GM23338 (cell line): ENCODE measurements at regions not wholly inside any gene's neighbourhood (a gene's known extent, or its start where the extent isn't known, plus 50 kb on each side); places are given as distances from the start of the nearest gene placed in this dataset.

Experiments used
- ATAC-seq: fragments of 200-7000 bp; cut with Tn5 transposase; 3 replicates; pipeline ENCODE4 v1.9.1; 2020
- DNase-seq: peaks from one replicate; pipeline ENCODE4 v3.0.0-alpha.2; 2015; ENCODE audit warnings: low spot score
- H2AFZ ChIP-seq: fragments of 200-600 bp; sonication (generic); 2 replicates; pipeline ENCODE4 v1.8.0; 2016; ENCODE audit warnings: antibody characterized with exemption, mild to moderate bottlenecking, moderate library complexity
- H3F3A ChIP-seq: fragments of 200-600 bp; sonication (generic); replicated peaks from 2 replicates; pipeline ENCODE4 v1.8.0; 2017; ENCODE audit warnings: antibody characterized with exemption, mixed run types, low read depth
- H3K27ac ChIP-seq: fragments of 200-600 bp; sonication (generic); 2 replicates; pipeline ENCODE4 v1.6.1; 2016; ENCODE audit warnings: low read depth
- H3K27me3 ChIP-seq: fragments of 200-600 bp; sonication (generic); 2 replicates; pipeline ENCODE4 v1.8.0; 2016; ENCODE audit warnings: mild to moderate bottlenecking, mixed run types, moderate library complexity; ENCODE audit not compliant: insufficient read depth
- H3K36me3 ChIP-seq: fragments of 200-600 bp; sonication (generic); 2 replicates; pipeline ENCODE4 v1.8.0; 2016; ENCODE audit warnings: mild to moderate bottlenecking; ENCODE audit not compliant: insufficient read depth
- H3K4me1 ChIP-seq: fragments of 200-600 bp; sonication (generic); 2 replicates; pipeline ENCODE4 v1.8.0; 2016; ENCODE audit warnings: mild to moderate bottlenecking, moderate library complexity; ENCODE audit not compliant: insufficient read depth
- H3K4me2 ChIP-seq: fragments of 200-600 bp; sonication (generic); 2 replicates; pipeline ENCODE4 v1.7.1; 2017; ENCODE audit warnings: mixed run types
- H3K4me3 ChIP-seq: fragments of 200-600 bp; sonication (generic); 2 replicates; pipeline ENCODE4 v1.6.1; 2016; ENCODE audit warnings: mixed run types
- H3K79me2 ChIP-seq: fragments of 200-600 bp; sonication (generic); replicated peaks from 2 replicates; pipeline ENCODE4 v1.8.0; 2017; ENCODE audit warnings: mild to moderate bottlenecking; ENCODE audit not compliant: insufficient read depth
- H3K9me2 ChIP-seq: fragments of 200-600 bp; sonication (generic); 2 replicates; pipeline ENCODE4 v1.8.0; 2017; ENCODE audit not compliant: insufficient read depth
- H4K20me1 ChIP-seq: fragments of 200-600 bp; sonication (generic); replicated peaks from 2 replicates; pipeline ENCODE4 v1.8.0; 2017; ENCODE audit warnings: mild to moderate bottlenecking; ENCODE audit not compliant: insufficient read depth
- H3K27ac Mint-ChIP-seq: 2 replicates; pipeline ENCODE4 v1.8.0; 2020; ENCODE audit warnings: inconsistent platforms, mild to moderate bottlenecking, moderate library complexity, mixed read lengths
- H3K27me3 Mint-ChIP-seq: 3 replicates; pipeline ENCODE4 v1.8.0; 2022; ENCODE audit warnings: low read depth, mild to moderate bottlenecking, moderate library complexity, mixed read lengths, inconsistent platforms; ENCODE audit not compliant: insufficient read depth, poor library complexity
- H3K36me3 Mint-ChIP-seq: 3 replicates; pipeline ENCODE4 v1.8.0; 2021; ENCODE audit warnings: low read depth, mild to moderate bottlenecking, inconsistent platforms, moderate library complexity, mixed read lengths
- H3K4me1 Mint-ChIP-seq: 3 replicates; pipeline ENCODE4 v1.8.0; 2020; ENCODE audit warnings: mild to moderate bottlenecking, inconsistent platforms, mixed read lengths
- H3K4me3 Mint-ChIP-seq: 3 replicates; pipeline ENCODE4 v1.8.0; 2021; ENCODE audit warnings: moderate library complexity, mild to moderate bottlenecking, inconsistent platforms, mixed read lengths
- H3K9me3 Mint-ChIP-seq: 3 replicates; pipeline ENCODE4 v1.8.0; 2020; ENCODE audit warnings: moderate library complexity, mild to moderate bottlenecking, inconsistent platforms, mixed read lengths
- CREB1 ChIP-seq: fragments of 250-450 bp; sonication (Bioruptor Pico); IDR thresholded peaks from 2 replicates; pipeline ENCODE4 v1.5.0; 2020; ENCODE audit warnings: low read depth, mild to moderate bottlenecking, moderate library complexity
- ETS1 ChIP-seq: IDR thresholded peaks from 2 replicates; pipeline ENCODE4 v1.6.1; 2016; ENCODE audit warnings: antibody characterized with exemption
- EZH2 ChIP-seq: fragments of 200-600 bp; sonication (generic); IDR thresholded peaks from one replicate; pipeline ENCODE4 v1.8.0; 2017; ENCODE audit warnings: antibody characterized with exemption, mild to moderate bottlenecking, low read depth; ENCODE audit not compliant: unreplicated experiment
- EZH2phosphoT487 ChIP-seq: fragments of 200-600 bp; sonication (generic); IDR thresholded peaks from one replicate; pipeline ENCODE4 v1.8.1; 2018; ENCODE audit warnings: antibody characterized with exemption; ENCODE audit not compliant: unreplicated experiment
- JUNB ChIP-seq: IDR thresholded peaks from one replicate; pipeline ENCODE4 v1.6.1; 2016; ENCODE audit warnings: antibody characterized with exemption; ENCODE audit not compliant: unreplicated experiment
- NANOG ChIP-seq: IDR thresholded peaks from 2 replicates; pipeline ENCODE4 v1.6.1; 2016; ENCODE audit warnings: antibody characterized with exemption, borderline replicate concordance
- POLR2AphosphoS5 ChIP-seq: IDR thresholded peaks from 2 replicates; pipeline ENCODE4 v1.6.1; 2016; ENCODE audit warnings: antibody characterized with exemption, low read depth
- REST ChIP-seq: IDR thresholded peaks from one replicate; pipeline ENCODE4 v1.6.1; 2018; ENCODE audit warnings: antibody characterized with exemption; ENCODE audit not compliant: unreplicated experiment
- STAT1 ChIP-seq: IDR thresholded peaks from one replicate; pipeline ENCODE4 v1.6.1; 2016; ENCODE audit warnings: antibody characterized with exemption; ENCODE audit not compliant: unreplicated experiment
- ZNF331 ChIP-seq: fragments of 250-450 bp; sonication (Bioruptor Pico); IDR thresholded peaks from 2 replicates; pipeline ENCODE4 v1.5.0; 2020; ENCODE audit warnings: low read depth, mild to moderate bottlenecking, moderate library complexity
- ZNF462 ChIP-seq: fragments of 250-450 bp; sonication (Bioruptor Pico); IDR thresholded peaks from 2 replicates; pipeline ENCODE4 v1.5.0; 2020; ENCODE audit warnings: mild to moderate bottlenecking, moderate library complexity

- Mint-ChIP-seq H3K4me1 (peaks cover 2% of the 10 kb centered on the region; the same call in 1 of the 3 replicates), H3K9me3 (peaks cover 4% of the 10 kb centered on the region; the same call in 2 of the 3 replicates), H3K4me3 (no peak overlapping the region), H3K36me3 (peaks cover 3% of the 10 kb centered on the region; the same call in 1 of the 3 replicates), H3K27ac (no peak overlapping the region), H3K27me3 (no peaks in the 10 kb centered on the region)
- H2AFZ ChIP-seq, result peak overlapping the region; percentile 30; the same call in 1 of the 2 replicates
- H3K27me3 ChIP-seq, result no peaks in the 10 kb centered on the region
- H3K4me2 ChIP-seq, result no peak overlapping the region
- no peak overlapping the region for H3K4me3 ChIP-seq
- no peaks in the 10 kb centered on the region for H3F3A ChIP-seq
- TF ChIP-seq POLR2AphosphoS5 (no peak), ZNF331 (CRISPR knock-in tag) (no peak), STAT1 (no peak), JUNB (no peak), ETS1 (no peak), ZNF462 (CRISPR knock-in tag) (no peak), REST (no peak), NANOG (no peak), CREB1 (CRISPR knock-in tag) (no peak), EZH2phosphoT487 (no peak), EZH2 (no peak)
- H3K9me2 ChIP-seq, result no peaks in the 10 kb centered on the region; the same call in 1 of the 2 replicates
- ATAC-seq (no peak), DNase-seq (no peak)
- H4K20me1 ChIP-seq, result no peaks in the 10 kb centered on the region
- no peaks in the 10 kb centered on the region for H3K4me1 ChIP-seq
- no peaks in the 10 kb centered on the region for H3K79me2 ChIP-seq
- no peaks in the 10 kb centered on the region for H3K36me3 ChIP-seq
- H3K27ac ChIP-seq, result no peak overlapping the region
These were observed 676.8 kb downstream of the DNAJB9 start for GRCh38 chr7:109246330-109247077.
